ENCODE measurements at regions not wholly inside any gene's neighbourhood (a gene's known extent, or its start where the extent isn't known, plus 50 kb on each side); places are given as distances from the start of the nearest gene placed in this dataset.

DNA sequence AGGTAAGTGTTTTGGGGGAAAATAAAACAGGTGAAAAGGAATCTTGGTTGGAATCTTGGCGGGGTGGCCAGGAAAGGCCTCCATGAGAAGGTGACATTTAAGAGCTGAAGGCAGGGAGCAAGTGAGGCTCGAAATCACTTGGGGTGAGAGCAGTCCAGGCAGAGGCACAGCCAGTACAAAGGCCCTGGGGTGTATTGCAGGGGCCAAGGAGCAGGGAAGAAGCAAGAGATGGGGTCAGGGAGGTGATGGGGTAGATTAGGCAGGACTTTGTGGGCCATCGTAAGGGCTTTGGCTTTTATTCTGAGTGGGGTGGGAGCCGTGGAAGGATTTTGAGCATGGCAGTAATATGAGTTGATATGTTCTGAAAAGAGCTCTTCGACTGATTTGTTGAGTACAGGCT lies 551.1 kb downstream of the MN1 start:
- TF ChIP-seq, protein P1, sequence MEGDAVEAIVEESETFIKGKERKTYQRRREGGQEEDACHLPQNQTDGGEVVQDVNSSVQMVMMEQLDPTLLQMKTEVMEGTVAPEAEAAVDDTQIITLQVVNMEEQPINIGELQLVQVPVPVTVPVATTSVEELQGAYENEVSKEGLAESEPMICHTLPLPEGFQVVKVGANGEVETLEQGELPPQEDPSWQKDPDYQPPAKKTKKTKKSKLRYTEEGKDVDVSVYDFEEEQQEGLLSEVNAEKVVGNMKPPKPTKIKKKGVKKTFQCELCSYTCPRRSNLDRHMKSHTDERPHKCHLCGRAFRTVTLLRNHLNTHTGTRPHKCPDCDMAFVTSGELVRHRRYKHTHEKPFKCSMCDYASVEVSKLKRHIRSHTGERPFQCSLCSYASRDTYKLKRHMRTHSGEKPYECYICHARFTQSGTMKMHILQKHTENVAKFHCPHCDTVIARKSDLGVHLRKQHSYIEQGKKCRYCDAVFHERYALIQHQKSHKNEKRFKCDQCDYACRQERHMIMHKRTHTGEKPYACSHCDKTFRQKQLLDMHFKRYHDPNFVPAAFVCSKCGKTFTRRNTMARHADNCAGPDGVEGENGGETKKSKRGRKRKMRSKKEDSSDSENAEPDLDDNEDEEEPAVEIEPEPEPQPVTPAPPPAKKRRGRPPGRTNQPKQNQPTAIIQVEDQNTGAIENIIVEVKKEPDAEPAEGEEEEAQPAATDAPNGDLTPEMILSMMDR (IDR thresholded peaks at IDR 0.05): no peak
- no peak for TF ChIP-seq POLR2A (IDR thresholded peaks at IDR 0.05)
